GM12873 (cell line): ENCODE measurements at regions not wholly inside any gene's neighbourhood (a gene's known extent, or its start where the extent isn't known, plus 50 kb on each side); places are given as distances from the start of the nearest gene placed in this dataset.

ENCODE experiments used
- CTCF ChIP-seq: IDR thresholded peaks from 2 replicates; pipeline ENCODE4 v1.5.1; 2012; ENCODE audit warnings: low read depth, mild to moderate bottlenecking, moderate library complexity, low read length, control low read depth; ENCODE audit not compliant: insufficient read depth; ENCODE audit errors: missing control alignments

DNA sequence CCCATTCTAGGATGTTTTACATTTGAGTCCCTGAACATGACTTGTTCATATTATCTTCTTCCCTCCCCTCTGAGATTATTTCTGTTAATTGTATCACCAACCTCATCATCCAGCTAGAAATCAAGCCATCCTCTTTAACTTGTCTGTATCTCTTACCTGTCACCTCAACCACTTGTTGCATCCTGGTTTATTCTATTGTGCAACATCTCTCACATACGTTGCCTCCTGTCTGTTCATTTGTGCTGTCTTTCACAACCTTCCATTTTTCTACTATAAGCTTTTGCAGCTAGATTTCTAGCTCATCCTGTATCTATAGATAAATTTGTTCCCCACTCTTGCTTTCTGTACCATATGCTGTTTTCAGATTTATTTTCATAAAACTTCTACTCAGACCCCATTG is 183.7 kb downstream of the MCHR2 start:
- no peak for TF ChIP-seq CTCF

DNA sequence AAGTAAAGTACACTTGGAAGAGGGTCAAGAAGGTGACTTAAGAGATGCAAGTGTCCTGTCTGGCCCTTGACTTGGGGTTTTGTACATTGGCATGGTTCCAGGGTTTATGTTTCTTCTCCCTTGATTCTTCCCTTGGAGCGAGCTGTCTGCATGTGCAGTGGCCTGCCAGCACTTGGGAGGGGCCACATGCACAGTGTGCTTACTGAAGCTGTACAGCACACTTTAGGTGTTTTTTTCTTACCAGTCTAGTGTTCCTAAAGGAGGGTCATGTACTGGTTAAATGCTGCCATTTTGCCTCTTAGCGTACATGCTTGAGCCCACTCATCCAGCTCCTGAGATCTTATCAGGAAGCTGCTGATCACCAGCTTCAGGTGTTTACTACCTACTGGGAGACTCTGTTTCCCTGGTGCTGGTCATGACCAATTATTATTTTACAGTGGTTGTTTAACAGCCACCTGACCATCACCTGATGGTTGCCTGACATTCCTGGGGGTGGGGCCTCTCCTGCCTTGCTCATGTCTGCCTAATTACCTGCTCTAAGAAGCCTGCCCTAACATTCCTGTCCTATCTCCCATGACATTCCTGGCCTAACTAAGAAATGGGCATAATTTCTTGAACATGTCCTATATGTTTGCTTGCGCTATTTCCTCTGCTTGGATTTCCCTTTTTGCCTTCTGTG is 182.9 kb downstream of the MCHR2 start:
- no peak for TF ChIP-seq CTCF

DNA sequence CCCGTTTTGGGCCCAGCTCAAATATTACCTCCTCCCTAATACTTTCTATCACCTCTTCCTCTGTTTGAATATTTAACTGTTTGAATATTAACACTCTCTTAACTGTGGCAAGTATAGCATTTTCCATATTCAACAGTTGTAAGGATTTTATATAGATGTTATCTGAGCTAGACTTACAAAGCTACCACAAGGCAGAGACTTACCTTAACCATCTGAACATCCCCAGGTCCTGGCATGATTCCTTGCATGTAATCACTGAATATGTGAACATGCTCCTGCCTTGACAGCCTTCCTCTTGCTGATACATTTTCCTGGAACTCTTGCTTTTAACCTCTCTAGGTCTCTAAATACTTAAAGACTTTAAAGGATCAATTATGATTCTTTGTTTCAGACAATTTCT is 182.4 kb downstream of the MCHR2 start:
- TF ChIP-seq CTCF, result no peak

DNA sequence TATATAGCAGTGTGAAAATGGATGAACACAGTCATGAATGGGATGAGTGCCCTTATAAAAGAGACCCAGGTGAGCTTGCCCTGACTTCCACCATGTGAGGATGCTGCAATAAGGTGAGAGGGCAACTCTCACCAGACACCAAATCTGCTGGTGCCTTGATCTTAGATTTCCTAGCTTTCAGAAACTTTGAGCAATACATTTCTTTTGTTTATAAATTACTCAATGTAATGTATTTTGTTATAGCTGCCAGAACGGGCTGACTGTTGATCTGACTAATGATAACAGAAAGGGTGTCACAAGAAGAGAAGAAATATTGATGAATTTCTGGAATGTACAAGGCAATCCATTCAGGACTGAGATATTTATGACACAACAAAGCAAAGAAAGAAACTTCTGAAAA is 180.5 kb downstream of the MCHR2 start:
- no peak for TF ChIP-seq CTCF

- no peak for TF ChIP-seq CTCF
Measured at GRCh38 chr6:99814230-99814928, 179.6 kb downstream of the MCHR2 start.

GRCh38 chr6:99816795-99817194 is 177.2 kb downstream of the MCHR2 start:
- TF ChIP-seq CTCF, result no peak

GRCh38 chr6:99818161-99818560 is 175.9 kb downstream of the MCHR2 start:
- TF ChIP-seq CTCF, result no peak
